Fibroblast of villous mesenchyme (primary cell): ENCODE measurements at regions not wholly inside any gene's neighbourhood (a gene's known extent, or its start where the extent isn't known, plus 50 kb on each side); places are given as distances from the start of the nearest gene placed in this dataset.
A peak's percentile ranks its signal among the peaks of the same experiment; 100 is the strongest.

Experiments
- DNase-seq: peaks from one replicate; pipeline ENCODE4 v3.0.0-alpha.2; 2010; ENCODE audit warnings: low read depth
- H3K4me3 ChIP-seq: 2 replicates; pipeline ENCODE4 v1.5.1; 2011; ENCODE audit warnings: low read depth, mild to moderate bottlenecking, low read length
- CTCF ChIP-seq: IDR thresholded peaks from 2 replicates; pipeline ENCODE4 v1.5.1; 2012; ENCODE audit warnings: low read depth, mild to moderate bottlenecking, low read length; ENCODE audit not compliant: insufficient read depth

- no peak for TF ChIP-seq CTCF
- no peak for DNase-seq
Measured at GRCh38 chr10:44512431-44513022, 127.6 kb upstream of the CXCL12 start.

GRCh38 chr10:44513591-44513990, 128.7 kb upstream of the CXCL12 start:
- DNase-seq, result peak; percentile 3
- TF ChIP-seq CTCF, result no peak
- H3K4me3 ChIP-seq, result no peak overlapping the region

More at GRCh38 chr10:44512431-44513022, 127.6 kb upstream of the CXCL12 start:
- H3K4me3 ChIP-seq, result no peak overlapping the region

DNA sequence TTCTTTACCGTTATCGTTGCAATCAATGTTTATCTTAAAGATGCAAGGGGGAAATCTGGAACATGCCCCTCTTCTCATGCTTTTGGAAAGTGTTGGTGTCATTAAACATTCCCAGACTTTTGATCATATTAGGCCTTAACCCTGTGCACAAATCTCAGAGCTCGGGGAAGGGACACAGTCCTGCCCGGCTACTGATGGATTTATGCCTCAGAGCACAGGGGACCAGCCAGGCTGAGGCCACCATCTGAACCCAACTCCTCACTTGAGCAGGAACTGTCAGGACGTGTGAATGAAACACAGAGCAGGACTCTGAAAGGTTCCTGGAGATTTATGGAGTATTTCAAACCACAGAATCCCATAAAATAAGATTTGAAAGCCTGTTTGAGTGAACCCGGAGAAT, 132.0 kb upstream of the CXCL12 start:
- no peak overlapping the region for H3K4me3 ChIP-seq
- no peak for TF ChIP-seq CTCF
- DNase-seq, result no peak

DNA sequence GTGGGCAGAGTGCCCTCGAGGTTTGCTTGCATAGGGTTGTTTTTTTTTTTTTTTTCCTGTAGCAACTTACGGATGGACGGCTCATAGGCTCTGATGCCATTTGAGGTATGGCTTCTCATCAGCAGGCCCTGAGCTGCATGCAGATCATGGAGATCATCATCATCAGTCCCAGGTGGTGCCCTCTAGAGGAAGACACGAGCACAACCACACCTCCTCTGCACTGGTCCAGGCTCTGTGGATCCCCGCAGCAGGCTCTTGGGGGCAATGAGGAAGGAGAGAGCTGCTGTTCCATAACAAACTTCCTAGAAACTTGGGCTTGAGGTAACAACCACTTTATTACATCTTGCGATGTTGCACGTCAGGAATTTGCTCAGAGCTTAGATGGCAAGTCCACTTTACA, 132.7 kb upstream of the CXCL12 start:
- TF ChIP-seq CTCF, result no peak
- no peak overlapping the region for H3K4me3 ChIP-seq
- DNase-seq, result no peak

DNA sequence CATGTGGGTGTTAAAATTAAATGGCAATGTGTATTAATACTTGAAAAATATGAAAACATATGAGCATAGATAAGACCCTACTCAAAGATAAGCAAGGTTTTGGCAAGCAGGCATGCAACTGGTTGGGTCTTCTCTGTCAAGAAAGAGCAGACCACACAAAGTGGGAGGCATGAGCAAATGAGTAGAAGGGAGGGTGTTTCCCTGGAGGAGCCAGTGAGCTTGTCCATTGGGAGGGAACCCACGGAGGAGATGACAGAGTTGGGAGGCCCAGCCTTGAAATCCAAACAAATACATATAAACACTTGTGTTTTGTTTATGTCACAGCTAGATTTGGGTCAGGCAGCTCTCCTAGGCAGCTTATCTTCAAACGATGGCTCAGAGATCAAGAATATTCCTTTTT, 134.5 kb upstream of the CXCL12 start:
- H3K4me3 ChIP-seq, result no peak overlapping the region
- DNase-seq, result no peak
- no peak for TF ChIP-seq CTCF

- no peak for DNase-seq
- TF ChIP-seq CTCF, result no peak
- H3K4me3 ChIP-seq, result no peak overlapping the region
Measured at GRCh38 chr10:44520651-44521050, 135.8 kb upstream of the CXCL12 start.

GRCh38 chr10:44539178-44539577, 154.3 kb upstream of the CXCL12 start:
- no peak for TF ChIP-seq CTCF
- no peak overlapping the region for H3K4me3 ChIP-seq
- DNase-seq, result no peak
